ENCODE measurements at regions not wholly inside any gene's neighbourhood (a gene's known extent, or its start where the extent isn't known, plus 50 kb on each side); places are given as distances from the start of the nearest gene placed in this dataset.

DNA sequence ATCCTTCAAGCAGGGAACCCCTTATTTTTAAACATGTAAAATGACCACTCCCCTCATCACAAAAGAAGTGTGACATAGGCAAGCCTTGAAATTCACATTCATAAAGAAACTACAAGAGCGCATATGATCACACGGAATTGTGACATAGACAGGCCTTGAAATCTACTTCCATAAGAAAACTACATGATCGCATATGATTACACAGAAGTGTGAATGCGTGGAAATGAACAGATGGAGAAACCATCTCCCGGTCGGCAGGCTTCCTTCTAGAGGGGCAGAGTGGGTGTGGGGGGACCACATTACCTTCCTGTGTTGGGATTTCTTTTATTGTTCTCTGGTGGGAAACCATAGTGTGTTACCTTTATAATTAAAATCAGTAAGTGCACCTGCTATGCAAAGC is 285.1 kb upstream of the ADARB2 start (continued):
- TF ChIP-seq, protein P1, sequence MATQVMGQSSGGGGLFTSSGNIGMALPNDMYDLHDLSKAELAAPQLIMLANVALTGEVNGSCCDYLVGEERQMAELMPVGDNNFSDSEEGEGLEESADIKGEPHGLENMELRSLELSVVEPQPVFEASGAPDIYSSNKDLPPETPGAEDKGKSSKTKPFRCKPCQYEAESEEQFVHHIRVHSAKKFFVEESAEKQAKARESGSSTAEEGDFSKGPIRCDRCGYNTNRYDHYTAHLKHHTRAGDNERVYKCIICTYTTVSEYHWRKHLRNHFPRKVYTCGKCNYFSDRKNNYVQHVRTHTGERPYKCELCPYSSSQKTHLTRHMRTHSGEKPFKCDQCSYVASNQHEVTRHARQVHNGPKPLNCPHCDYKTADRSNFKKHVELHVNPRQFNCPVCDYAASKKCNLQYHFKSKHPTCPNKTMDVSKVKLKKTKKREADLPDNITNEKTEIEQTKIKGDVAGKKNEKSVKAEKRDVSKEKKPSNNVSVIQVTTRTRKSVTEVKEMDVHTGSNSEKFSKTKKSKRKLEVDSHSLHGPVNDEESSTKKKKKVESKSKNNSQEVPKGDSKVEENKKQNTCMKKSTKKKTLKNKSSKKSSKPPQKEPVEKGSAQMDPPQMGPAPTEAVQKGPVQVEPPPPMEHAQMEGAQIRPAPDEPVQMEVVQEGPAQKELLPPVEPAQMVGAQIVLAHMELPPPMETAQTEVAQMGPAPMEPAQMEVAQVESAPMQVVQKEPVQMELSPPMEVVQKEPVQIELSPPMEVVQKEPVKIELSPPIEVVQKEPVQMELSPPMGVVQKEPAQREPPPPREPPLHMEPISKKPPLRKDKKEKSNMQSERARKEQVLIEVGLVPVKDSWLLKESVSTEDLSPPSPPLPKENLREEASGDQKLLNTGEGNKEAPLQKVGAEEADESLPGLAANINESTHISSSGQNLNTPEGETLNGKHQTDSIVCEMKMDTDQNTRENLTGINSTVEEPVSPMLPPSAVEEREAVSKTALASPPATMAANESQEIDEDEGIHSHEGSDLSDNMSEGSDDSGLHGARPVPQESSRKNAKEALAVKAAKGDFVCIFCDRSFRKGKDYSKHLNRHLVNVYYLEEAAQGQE (IDR thresholded peaks at IDR 0.05; ENCODE audit: unreplicated experiment), result no peak
- no peak for TF ChIP-seq JUNB (IDR thresholded peaks at IDR 0.05; ENCODE audit: unreplicated experiment)

DNA sequence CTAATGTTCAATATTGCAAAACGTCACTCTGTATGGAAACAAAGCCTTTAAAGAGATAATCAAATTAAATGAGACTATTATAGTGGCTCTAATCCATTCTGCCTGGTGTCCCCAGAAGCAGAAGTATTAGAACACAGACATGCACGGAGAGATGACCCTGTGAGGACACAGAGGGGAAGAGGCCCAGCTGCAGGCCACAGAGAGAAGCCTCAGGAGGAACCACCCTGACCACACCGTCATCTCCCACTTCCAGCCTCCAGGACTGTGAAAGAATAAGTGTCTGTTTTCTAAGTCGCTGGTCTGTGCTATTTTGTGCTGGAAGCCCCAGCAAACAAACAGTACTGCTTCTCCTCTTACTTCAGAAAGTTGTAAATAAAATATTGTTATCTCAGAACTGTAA is 283.5 kb upstream of the ADARB2 start:
- Mint-ChIP-seq H3K36me3 (ENCODE audit: low read depth) (no peaks in the 10 kb centered on the region), H3K27ac (no peak overlapping the region), H3K9me3 (no peaks in the 10 kb centered on the region), H3K4me3 (no peak overlapping the region), H3K4me1 (no peaks in the 10 kb centered on the region), H3K27me3 (ENCODE audit: insufficient read depth, low read depth, poor library complexity) (peaks cover 2% of the 10 kb centered on the region)
- Histone ChIP-seq H3K9me2 (ENCODE audit: insufficient read depth) (peaks cover 4% of the 10 kb centered on the region; the same call in 1 of the 2 replicates), H3K4me2 (no peak overlapping the region), H3K79me2 (replicated peaks; ENCODE audit: insufficient read depth) (no peaks in the 10 kb centered on the region), H3K27ac (ENCODE audit: low read depth) (no peak overlapping the region), H3K4me3 (no peak overlapping the region), H2AFZ (no peak overlapping the region), H3F3A (replicated peaks; ENCODE audit: low read depth) (no peaks in the 10 kb centered on the region), H4K20me1 (replicated peaks; ENCODE audit: insufficient read depth) (no peaks in the 10 kb centered on the region), H3K27me3 (ENCODE audit: insufficient read depth) (no peaks in the 10 kb centered on the region), H3K36me3 (ENCODE audit: insufficient read depth) (no peaks in the 10 kb centered on the region), H3K4me1 (ENCODE audit: insufficient read depth) (no peaks in the 10 kb centered on the region)
- no peak for TF ChIP-seq POLR2AphosphoS5 (IDR thresholded peaks at IDR 0.05; ENCODE audit: low read depth)
- no peak for TF ChIP-seq CTCF (conservative IDR thresholded peaks at IDR 0.05; ENCODE audit: low read depth in 2 of 2)
- no peak for TF ChIP-seq ZNF331 (CRISPR knock-in tag; IDR thresholded peaks at IDR 0.05; ENCODE audit: low read depth)
- DNase-seq (ENCODE audit: low spot score) (no peak), ATAC-seq (no peak)

- Histone ChIP-seq H3K4me3 (no peak overlapping the region), H3K4me1 (ENCODE audit: insufficient read depth) (no peaks in the 10 kb centered on the region), H2AFZ (no peak overlapping the region), H3K4me2 (no peak overlapping the region), H3K36me3 (ENCODE audit: insufficient read depth) (no peaks in the 10 kb centered on the region), H3K9me2 (ENCODE audit: insufficient read depth) (peaks cover 4% of the 10 kb centered on the region; the same call in 1 of the 2 replicates), H3K27ac (ENCODE audit: low read depth) (no peak overlapping the region), H3K79me2 (replicated peaks; ENCODE audit: insufficient read depth) (no peaks in the 10 kb centered on the region), H3K27me3 (ENCODE audit: insufficient read depth) (no peaks in the 10 kb centered on the region), H3F3A (replicated peaks; ENCODE audit: low read depth) (no peaks in the 10 kb centered on the region), H4K20me1 (replicated peaks; ENCODE audit: insufficient read depth) (no peaks in the 10 kb centered on the region)
- Mint-ChIP-seq H3K27me3 (ENCODE audit: insufficient read depth, low read depth, poor library complexity) (peaks cover 6% of the 10 kb centered on the region), H3K4me3 (no peak overlapping the region), H3K27ac (no peak overlapping the region), H3K9me3 (no peaks in the 10 kb centered on the region), H3K36me3 (ENCODE audit: low read depth) (no peaks in the 10 kb centered on the region), H3K4me1 (no peaks in the 10 kb centered on the region)
- ATAC-seq (no peak), DNase-seq (ENCODE audit: low spot score) (no peak)
- TF ChIP-seq ZNF331 (CRISPR knock-in tag; IDR thresholded peaks at IDR 0.05; ENCODE audit: low read depth) (no peak), JUNB (IDR thresholded peaks at IDR 0.05; ENCODE audit: unreplicated experiment) (no peak), STAT1 (IDR thresholded peaks at IDR 0.05; ENCODE audit: unreplicated experiment) (no peak), EZH2phosphoT487 (IDR thresholded peaks at IDR 0.05; ENCODE audit: unreplicated experiment) (no peak), POLR2AphosphoS5 (IDR thresholded peaks at IDR 0.05; ENCODE audit: low read depth) (no peak), EZH2 (IDR thresholded peaks at IDR 0.05; ENCODE audit: low read depth, unreplicated experiment) (no peak)
- TF ChIP-seq, protein P2, sequence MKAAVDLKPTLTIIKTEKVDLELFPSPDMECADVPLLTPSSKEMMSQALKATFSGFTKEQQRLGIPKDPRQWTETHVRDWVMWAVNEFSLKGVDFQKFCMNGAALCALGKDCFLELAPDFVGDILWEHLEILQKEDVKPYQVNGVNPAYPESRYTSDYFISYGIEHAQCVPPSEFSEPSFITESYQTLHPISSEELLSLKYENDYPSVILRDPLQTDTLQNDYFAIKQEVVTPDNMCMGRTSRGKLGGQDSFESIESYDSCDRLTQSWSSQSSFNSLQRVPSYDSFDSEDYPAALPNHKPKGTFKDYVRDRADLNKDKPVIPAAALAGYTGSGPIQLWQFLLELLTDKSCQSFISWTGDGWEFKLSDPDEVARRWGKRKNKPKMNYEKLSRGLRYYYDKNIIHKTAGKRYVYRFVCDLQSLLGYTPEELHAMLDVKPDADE (IDR thresholded peaks at IDR 0.05), result no peak
Observed at GRCh38 chr10:2019803-2020202, 282.5 kb upstream of the ADARB2 start.
